Nephron (organoid): ENCODE measurements at regions not wholly inside any gene's neighbourhood (a gene's known extent, or its start where the extent isn't known, plus 50 kb on each side); places are given as distances from the start of the nearest gene placed in this dataset.
A peak's percentile ranks its signal among the peaks of the same experiment; 100 is the strongest.

ENCODE experiments used
- H3K27ac Mint-ChIP-seq, 3 experiments: 2 replicates each; pipeline ENCODE4 v1.8.0; 2020; ENCODE audit warnings: mixed read lengths in 3 of 3, mild to moderate bottlenecking in 2 of 3, moderate library complexity in 1 of 3
- H3K27me3 Mint-ChIP-seq: 2 replicates; pipeline ENCODE4 v1.8.0; 2021; ENCODE audit warnings: low read depth, mild to moderate bottlenecking, moderate library complexity, mixed read lengths
- H3K36me3 Mint-ChIP-seq: 2 replicates; pipeline ENCODE4 v1.8.0; 2020; ENCODE audit warnings: low read depth, mixed read lengths
- H3K4me1 Mint-ChIP-seq: 2 replicates; pipeline ENCODE4 v1.8.0; 2020; ENCODE audit warnings: mixed read lengths
- H3K4me3 Mint-ChIP-seq, 3 experiments: 2 replicates each; pipeline ENCODE4 v1.8.0; 2020; ENCODE audit warnings: mild to moderate bottlenecking in 3 of 3, mixed read lengths in 3 of 3, moderate library complexity in 2 of 3
- H3K9me3 Mint-ChIP-seq: 2 replicates; pipeline ENCODE4 v1.8.0; 2020; ENCODE audit warnings: mixed read lengths
- CTCF ChIP-seq, 3 experiments: fragments of 200-600 bp; sonication (generic); IDR thresholded peaks; one replicate each; pipeline ENCODE4 v1.5.0; 2021; ENCODE audit warnings: antibody characterized with exemption in 3 of 3; ENCODE audit not compliant: unreplicated experiment in 3 of 3

GRCh38 chr14:22422238-22422637 lies 166.8 kb downstream of the DAD1 start:
- H3K9me3 Mint-ChIP-seq: peaks cover 3% of the 10 kb centered on the region

GRCh38 chr14:22420598-22421186 lies 168.3 kb downstream of the DAD1 start:
- H3K36me3 Mint-ChIP-seq: no peaks in the 10 kb centered on the region
- H3K27ac Mint-ChIP-seq: no peak overlapping the region
- H3K4me1 Mint-ChIP-seq: peaks cover 26% of the 10 kb centered on the region
- peaks cover 3% of the 10 kb centered on the region for H3K9me3 Mint-ChIP-seq
- H3K27me3 Mint-ChIP-seq: peaks cover 3% of the 10 kb centered on the region
- TF ChIP-seq CTCF (IDR thresholded peaks at IDR 0.05; ENCODE audit: unreplicated experiment in 3 of 3): no peak
- H3K4me3 Mint-ChIP-seq: no peak overlapping the region

More at GRCh38 chr14:22422238-22422637, 166.8 kb downstream of the DAD1 start:
- TF ChIP-seq CTCF (IDR thresholded peaks at IDR 0.05; ENCODE audit: unreplicated experiment in 3 of 3): no peak
- peak overlapping the region in 1 of 3 experiments; percentile 8 for H3K27ac Mint-ChIP-seq
- no peaks in the 10 kb centered on the region for H3K36me3 Mint-ChIP-seq
- H3K27me3 Mint-ChIP-seq: peaks cover 8% of the 10 kb centered on the region
- H3K4me1 Mint-ChIP-seq: peaks cover 19% of the 10 kb centered on the region
- no peak overlapping the region for H3K4me3 Mint-ChIP-seq

- TF ChIP-seq CTCF (IDR thresholded peaks at IDR 0.05; ENCODE audit: unreplicated experiment in 3 of 3): no peak
- no peaks in the 10 kb centered on the region for H3K36me3 Mint-ChIP-seq
These were observed 169.4 kb downstream of the DAD1 start for GRCh38 chr14:22419620-22420019.

GRCh38 chr14:22418631-22419030 lies 170.4 kb downstream of the DAD1 start:
- H3K9me3 Mint-ChIP-seq: peaks cover 3% of the 10 kb centered on the region
- TF ChIP-seq CTCF (IDR thresholded peaks at IDR 0.05; ENCODE audit: unreplicated experiment in 3 of 3): no peak
- H3K4me1 Mint-ChIP-seq: peaks cover 44% of the 10 kb centered on the region
- H3K27ac Mint-ChIP-seq: peak overlapping the region in 2 of 3 experiments; percentile 9 to 59
- peaks cover 3% of the 10 kb centered on the region for H3K27me3 Mint-ChIP-seq
- no peak overlapping the region for H3K4me3 Mint-ChIP-seq
- H3K36me3 Mint-ChIP-seq: no peaks in the 10 kb centered on the region

More at GRCh38 chr14:22419620-22420019, 169.4 kb downstream of the DAD1 start:
- H3K4me1 Mint-ChIP-seq: peaks cover 36% of the 10 kb centered on the region
- peak overlapping the region; percentile 31 to 44 (median 38) for H3K27ac Mint-ChIP-seq
- peaks cover 3% of the 10 kb centered on the region for H3K9me3 Mint-ChIP-seq
- no peak overlapping the region for H3K4me3 Mint-ChIP-seq
- H3K27me3 Mint-ChIP-seq: peaks cover 3% of the 10 kb centered on the region

- Mint-ChIP-seq H3K4me1 (peaks cover 51% of the 10 kb centered on the region), H3K36me3 (no peaks in the 10 kb centered on the region)
These were observed 171.1 kb downstream of the DAD1 start for GRCh38 chr14:22417914-22418313.

More at GRCh38 chr14:22417914-22418313, 171.1 kb downstream of the DAD1 start:
- H3K27ac Mint-ChIP-seq: peak overlapping the region in 1 of 3 experiments; percentile 9
- no peak for TF ChIP-seq CTCF (IDR thresholded peaks at IDR 0.05; ENCODE audit: unreplicated experiment in 3 of 3)
- peaks cover 3% of the 10 kb centered on the region for H3K9me3 Mint-ChIP-seq
- H3K4me3 Mint-ChIP-seq: no peak overlapping the region
- H3K27me3 Mint-ChIP-seq: peaks cover 3% of the 10 kb centered on the region
